H9 (cell line): ENCODE measurements at regions not wholly inside any gene's neighbourhood (a gene's known extent, or its start where the extent isn't known, plus 50 kb on each side); places are given as distances from the start of the nearest gene placed in this dataset.

Source experiments
- DNase-seq: peaks from one replicate; pipeline ENCODE4 v3.0.0-alpha.2; 2017
- H2AFZ ChIP-seq: one replicate; pipeline ENCODE4 v1.6.1; 2013; ENCODE audit warnings: mild to moderate bottlenecking, low read length, control low read depth, moderate library complexity
- H2AK5ac ChIP-seq: 2 replicates; pipeline ENCODE4 v1.6.1; 2013; ENCODE audit warnings: low read length, control low read depth, mixed read lengths; ENCODE audit not compliant: insufficient read length
- H2BK120ac ChIP-seq: one replicate; pipeline ENCODE4 v1.6.1; 2013; ENCODE audit warnings: low read depth, mild to moderate bottlenecking, low read length, control low read depth, inconsistent platforms; ENCODE audit not compliant: poor library complexity, severe bottlenecking
- H2BK12ac ChIP-seq: 2 replicates; pipeline ENCODE4 v1.6.1; 2013; ENCODE audit warnings: low read length, control low read depth, mixed read lengths, low read depth; ENCODE audit not compliant: insufficient read length
- H2BK15ac ChIP-seq: 2 replicates; pipeline ENCODE4 v1.6.1; 2013; ENCODE audit warnings: low read depth, low read length, control low read depth
- H2BK20ac ChIP-seq: one replicate; pipeline ENCODE4 v1.6.1; 2013; ENCODE audit warnings: low read depth, mild to moderate bottlenecking, low read length, control low read depth, inconsistent platforms; ENCODE audit not compliant: poor library complexity, severe bottlenecking
- H2BK5ac ChIP-seq: 2 replicates; pipeline ENCODE4 v1.6.1; 2013; ENCODE audit warnings: low read length, control low read depth, mixed read lengths; ENCODE audit not compliant: insufficient read length
- H3K14ac ChIP-seq: 2 replicates; pipeline ENCODE4 v1.6.1; 2013; ENCODE audit warnings: low read length, control low read depth; ENCODE audit not compliant: insufficient read depth
- H3K18ac ChIP-seq: 2 replicates; pipeline ENCODE4 v1.6.1; 2013; ENCODE audit warnings: low read depth, mild to moderate bottlenecking, mixed read lengths, low read length, control low read depth; ENCODE audit not compliant: insufficient read length
- H3K23ac ChIP-seq: 2 replicates; pipeline ENCODE4 v1.6.1; 2013; ENCODE audit warnings: low read length, control low read depth, mixed read lengths, low read depth; ENCODE audit not compliant: insufficient read length
- H3K23me2 ChIP-seq: 2 replicates; pipeline ENCODE4 v1.6.1; 2013; ENCODE audit warnings: low read depth, mild to moderate bottlenecking, mixed read lengths, low read length, control low read depth; ENCODE audit not compliant: insufficient read length, poor library complexity, severe bottlenecking
- H3K27ac ChIP-seq: 2 replicates; pipeline ENCODE4 v1.5.1; 2013; ENCODE audit warnings: low read length, control low read depth, mixed read lengths, low read depth; ENCODE audit not compliant: insufficient read length
- H3K27me3 ChIP-seq: 2 replicates; pipeline ENCODE4 v1.6.1; 2013; ENCODE audit warnings: low read length, control low read depth, inconsistent platforms; ENCODE audit not compliant: insufficient read depth
- H3K4ac ChIP-seq: 2 replicates; pipeline ENCODE4 v1.6.1; 2013; ENCODE audit warnings: low read depth, mild to moderate bottlenecking, control low read depth, inconsistent platforms, low read length, moderate library complexity
- H3K4me1 ChIP-seq: 2 replicates; pipeline ENCODE4 v1.6.1; 2013; ENCODE audit warnings: low read length, control low read depth, inconsistent platforms; ENCODE audit not compliant: insufficient read depth
- H3K4me2 ChIP-seq: 2 replicates; pipeline ENCODE4 v1.6.1; 2013; ENCODE audit warnings: low read length, control low read depth, mixed read lengths; ENCODE audit not compliant: insufficient read length, insufficient read depth
- H3K56ac ChIP-seq: 2 replicates; pipeline ENCODE4 v1.6.1; 2013; ENCODE audit warnings: low read depth, mild to moderate bottlenecking, mixed read lengths, low read length, control low read depth; ENCODE audit not compliant: insufficient read length
- H3K79me1 ChIP-seq: 2 replicates; pipeline ENCODE4 v1.6.1; 2013; ENCODE audit warnings: low read depth, mild to moderate bottlenecking, moderate library complexity, low read length, control low read depth, inconsistent platforms; ENCODE audit not compliant: insufficient read depth, poor library complexity, severe bottlenecking
- H3K79me2 ChIP-seq: 2 replicates; pipeline ENCODE4 v1.6.1; 2013; ENCODE audit warnings: low read length, control low read depth, inconsistent platforms; ENCODE audit not compliant: insufficient read depth
- H3K9ac ChIP-seq: 2 replicates; pipeline ENCODE4 v1.6.1; 2013; ENCODE audit warnings: low read length, control low read depth, mixed read lengths; ENCODE audit not compliant: insufficient read length; ENCODE audit errors: extremely low read depth
- H3K9me3 ChIP-seq: one replicate; pipeline ENCODE4 v1.6.1; 2013; ENCODE audit warnings: low read depth, low read length, inconsistent platforms; ENCODE audit not compliant: control insufficient read depth
- H3T11ph ChIP-seq: one replicate; pipeline ENCODE4 v1.6.1; 2013; ENCODE audit warnings: mild to moderate bottlenecking, low read length, control low read depth, inconsistent platforms
- H4K20me1 ChIP-seq: one replicate; pipeline ENCODE4 v1.6.1; 2013; ENCODE audit not compliant: control insufficient read depth, insufficient read length, insufficient read depth
- H4K5ac ChIP-seq: 2 replicates; pipeline ENCODE4 v1.6.1; 2013; ENCODE audit warnings: low read depth, mild to moderate bottlenecking, mixed read lengths, low read length, control low read depth; ENCODE audit not compliant: insufficient read length
- H4K8ac ChIP-seq: replicated peaks from 2 replicates; pipeline ENCODE4 v1.6.1; 2013; ENCODE audit warnings: low read length, control low read depth, mixed read lengths, low read depth; ENCODE audit not compliant: insufficient read length
- H4K91ac ChIP-seq: 2 replicates; pipeline ENCODE4 v1.6.1; 2013; ENCODE audit warnings: low read depth, mild to moderate bottlenecking, moderate library complexity, mixed read lengths, low read length, control low read depth; ENCODE audit not compliant: insufficient read length
- H3K27ac Mint-ChIP-seq, 3 experiments: 2 replicates in 2 of 3; 3 replicates in 1 of 3; pipeline ENCODE4 v1.8.0; 2020 to 2021; ENCODE audit warnings: mixed read lengths in 3 of 3, mild to moderate bottlenecking in 1 of 3, moderate library complexity in 1 of 3
- H3K27me3 Mint-ChIP-seq: 2 replicates; pipeline ENCODE4 v1.8.0; 2021; ENCODE audit warnings: low read depth, mild to moderate bottlenecking, moderate library complexity, mixed read lengths
- H3K36me3 Mint-ChIP-seq, 3 experiments: 2 replicates in 2 of 3; 3 replicates in 1 of 3; pipeline ENCODE4 v1.8.0; 2020 to 2021; ENCODE audit warnings: low read depth in 3 of 3, mixed read lengths in 3 of 3; ENCODE audit not compliant: insufficient read depth in 1 of 3
- H3K4me1 Mint-ChIP-seq, 2 experiments: 2 replicates each; pipeline ENCODE4 v1.8.0; 2020; ENCODE audit warnings: mixed read lengths in 2 of 2
- H3K4me3 Mint-ChIP-seq, 2 experiments: 2 replicates in 1 of 2; 3 replicates in 1 of 2; pipeline ENCODE4 v1.8.0; 2020 to 2021; ENCODE audit warnings: mild to moderate bottlenecking in 2 of 2, mixed read lengths in 2 of 2, moderate library complexity in 1 of 2
- H3K9me3 Mint-ChIP-seq, 2 experiments: 2 replicates in 1 of 2; 3 replicates in 1 of 2; pipeline ENCODE4 v1.8.0; 2020; ENCODE audit warnings: mild to moderate bottlenecking in 2 of 2, mixed read lengths in 2 of 2, moderate library complexity in 1 of 2
- CTCF ChIP-seq: fragments of 200-600 bp; sonication (generic); conservative IDR thresholded peaks from 3 replicates; pipeline ENCODE4 v1.8.0; 2021; ENCODE audit warnings: antibody characterized with exemption, mild to moderate bottlenecking
- WGBS: extraction: QIAGEN DNeasy Blood & Tissue Kit; methylation state at CpG from one replicate; pipeline ENCODE4 v1.1.7; 2013; ENCODE audit warnings: missing lambda C conversion rate, low lambda C conversion rate, mixed read lengths; ENCODE audit not compliant: insufficient read length; ENCODE audit errors: extremely low coverage; 5-methylcytosine and 5-hydroxymethylcytosine counted together

- no CpG with 5 or more reads among the region's 1 CpG for WGBS
- H3K9me3 Mint-ChIP-seq = peaks cover 0 to 2% of the 10 kb centered on the region in 2 experiments; a peak in 1 of 5 replicates
Observed at GRCh38 chr5:121319292-121319691, 532.4 kb upstream of the FTMT start.

More at GRCh38 chr5:121319292-121319691, 532.4 kb upstream of the FTMT start:
- no peak overlapping the region for H2BK20ac ChIP-seq
- no peaks in the 10 kb centered on the region for H3K79me2 ChIP-seq
- no peaks in the 10 kb centered on the region for H3K4me1 ChIP-seq
- no peak overlapping the region for H2AK5ac ChIP-seq
- H3K27ac ChIP-seq = no peak overlapping the region
- H3K4me3 Mint-ChIP-seq = no peak overlapping the region
- H3K4me1 Mint-ChIP-seq = no peaks in the 10 kb centered on the region
- no peak overlapping the region for H3K18ac ChIP-seq
- H3K23me2 ChIP-seq = no peaks in the 10 kb centered on the region
- no peaks in the 10 kb centered on the region for H3K27me3 ChIP-seq
- no peaks in the 10 kb centered on the region for H3K79me1 ChIP-seq
- DNase-seq = no peak
- no peak overlapping the region for H2BK5ac ChIP-seq
- H3T11ph ChIP-seq = no peak overlapping the region
- no peak overlapping the region for H4K5ac ChIP-seq
- H2BK12ac ChIP-seq = no peak overlapping the region
- H3K9me3 ChIP-seq = no peaks in the 10 kb centered on the region
- TF ChIP-seq CTCF = no peak
- no peaks in the 10 kb centered on the region for H3K27me3 Mint-ChIP-seq
- no peak overlapping the region for H4K8ac ChIP-seq
- no peak overlapping the region for H3K4me2 ChIP-seq
- H2BK15ac ChIP-seq = no peak overlapping the region
- H3K9ac ChIP-seq = no peak overlapping the region
- H4K91ac ChIP-seq = no peak overlapping the region
- H3K23ac ChIP-seq = no peak overlapping the region
- no peak overlapping the region for H3K56ac ChIP-seq
- no peak overlapping the region for H3K4ac ChIP-seq
- H2BK120ac ChIP-seq = no peak overlapping the region
- H3K36me3 Mint-ChIP-seq = no peaks in the 10 kb centered on the region; a peak in 1 of 7 replicates
- H3K27ac Mint-ChIP-seq = peak overlapping the region in 1 of 3 experiments; percentile 78; a peak in 1 of 7 replicates
- H3K14ac ChIP-seq = no peak overlapping the region
- no peaks in the 10 kb centered on the region for H4K20me1 ChIP-seq
- no peak overlapping the region for H2AFZ ChIP-seq
